Stimulated activated CD4-positive, alpha-beta T cell treated with anti-CD3 and anti-CD28 coated beads, TNF-alpha, amount 100 ng/mL, for 1 hour (primary cell): ENCODE measurements at regions not wholly inside any gene's neighbourhood (a gene's known extent, or its start where the extent isn't known, plus 50 kb on each side); places are given as distances from the start of the nearest gene placed in this dataset.
"Not testable (repeated sequence)": the region's sequence is repeated elsewhere in the genome, so short reads cannot be mapped to it uniquely, and the experiment has no call there.

Experiments
- DNase-seq, 3 donors: peaks; one replicate each; pipeline ENCODE4 v3.0.0-alpha.2; 2020; ENCODE audit warnings: low read depth in 3 of 3, low spot score in 1 of 3

DNA sequence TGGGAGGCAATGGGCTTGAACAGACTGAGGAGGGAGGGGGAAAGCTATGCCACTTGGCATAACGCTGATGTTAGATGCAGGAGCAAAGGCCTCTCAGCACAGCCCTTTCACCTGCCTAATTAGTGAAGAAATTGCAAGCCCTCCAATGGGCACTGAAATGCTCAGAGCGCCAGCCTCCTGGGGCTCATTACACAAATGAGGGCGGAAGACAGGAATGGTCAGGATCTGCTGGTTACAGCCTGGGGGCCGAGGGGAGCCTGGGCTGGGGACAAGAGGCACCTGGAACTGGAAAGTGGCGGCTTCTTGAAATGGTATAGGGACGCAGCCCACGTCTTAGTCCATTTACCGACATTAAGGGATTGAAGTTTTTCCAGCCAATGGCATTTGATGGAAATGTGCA, 50.2 kb upstream of the PLET1 start:
- DNase-seq, result no peak

DNA sequence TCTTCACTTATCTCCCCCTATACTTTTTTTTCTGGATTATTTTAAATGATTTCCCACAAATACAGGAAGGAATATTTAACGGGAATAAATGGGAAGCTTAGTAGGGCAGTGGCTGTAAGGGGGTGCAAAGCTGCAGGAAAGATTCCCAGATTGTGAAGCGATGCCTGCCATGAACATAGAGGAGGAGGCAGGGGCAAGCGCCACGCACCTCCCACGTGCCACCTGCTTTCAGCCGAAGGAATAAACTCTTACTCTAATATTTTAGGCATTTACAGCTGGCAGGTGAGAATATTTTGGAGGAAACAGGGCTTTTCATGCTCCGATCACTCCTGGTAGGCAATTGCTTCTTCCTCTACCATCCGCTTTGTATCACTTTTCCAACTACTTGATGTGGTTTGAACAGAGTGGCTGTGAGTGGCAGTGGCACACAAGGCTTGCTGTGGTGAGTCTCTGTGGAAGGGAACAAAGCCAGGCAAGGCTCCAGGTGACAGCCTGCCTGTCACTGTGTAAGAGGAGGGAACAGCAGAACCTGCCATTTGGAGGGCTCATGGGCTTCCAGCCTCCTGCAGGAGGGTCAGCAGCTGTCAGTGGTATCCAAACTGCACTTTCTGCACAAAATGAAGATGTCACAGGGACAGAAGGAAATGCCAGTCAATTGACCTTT, 54.5 kb upstream of the PLET1 start:
- no peak for DNase-seq

DNA sequence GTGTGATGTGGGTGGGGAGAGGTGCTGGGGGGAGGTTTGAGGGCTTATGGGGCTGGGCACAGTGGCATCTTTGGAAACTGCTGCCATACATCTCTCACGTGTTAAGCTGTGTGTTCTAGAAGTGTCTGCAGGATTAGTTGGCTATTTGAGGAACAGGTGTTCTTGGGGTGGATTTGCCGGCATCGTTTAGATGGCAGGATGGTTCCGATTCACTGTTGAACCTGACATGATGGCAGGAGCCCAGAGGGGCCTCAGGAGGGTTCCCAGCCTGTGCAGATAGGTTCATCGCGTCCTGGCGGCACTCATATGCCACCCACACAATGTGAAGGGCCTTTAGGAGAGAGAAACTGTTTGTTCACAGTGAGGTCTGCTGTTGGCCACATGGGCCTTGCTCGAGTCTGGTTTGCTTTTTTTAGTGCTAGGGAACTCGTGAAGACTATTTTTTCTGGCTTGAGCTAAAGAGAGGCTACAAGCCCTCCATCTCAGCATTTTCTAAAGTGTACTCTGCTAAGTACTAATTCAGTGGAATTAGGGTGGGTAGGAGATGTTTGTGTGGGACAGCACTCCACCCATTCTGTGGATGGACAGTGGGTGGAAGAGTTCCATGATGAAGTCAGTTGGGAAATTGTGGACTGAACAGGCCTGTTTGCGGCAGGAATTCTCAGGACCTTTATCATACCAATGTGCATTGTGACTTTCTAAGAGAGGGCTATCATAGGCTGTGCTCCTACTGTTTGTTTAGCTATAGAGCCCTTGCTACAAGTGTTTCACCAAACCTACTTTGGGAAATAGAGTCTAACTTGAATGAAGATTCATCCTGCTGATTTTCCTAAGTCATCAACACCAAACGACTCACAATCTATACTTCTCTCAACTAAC, 55.4 kb upstream of the PLET1 start:
- DNase-seq, result no peak

DNA sequence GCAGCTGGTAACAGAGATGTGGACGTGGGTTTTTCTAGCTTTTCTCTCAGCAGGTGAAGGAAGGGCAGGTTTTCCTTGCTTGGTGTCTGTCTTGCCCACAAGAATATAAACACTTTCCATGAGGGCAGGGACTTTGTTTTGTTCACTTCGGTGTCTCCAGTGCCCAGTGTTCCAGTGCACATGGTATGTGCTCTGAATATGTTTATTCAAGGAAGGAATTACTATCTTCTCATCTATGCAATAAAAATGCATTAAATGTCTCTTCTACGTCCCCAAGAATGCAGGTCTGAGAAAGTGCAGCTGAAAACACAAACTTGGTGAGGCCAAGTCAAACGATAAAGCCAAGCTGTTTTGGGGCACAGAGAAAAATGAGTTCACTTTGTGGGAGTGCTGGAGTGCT, 56.3 kb upstream of the PLET1 start:
- no peak for DNase-seq

DNA sequence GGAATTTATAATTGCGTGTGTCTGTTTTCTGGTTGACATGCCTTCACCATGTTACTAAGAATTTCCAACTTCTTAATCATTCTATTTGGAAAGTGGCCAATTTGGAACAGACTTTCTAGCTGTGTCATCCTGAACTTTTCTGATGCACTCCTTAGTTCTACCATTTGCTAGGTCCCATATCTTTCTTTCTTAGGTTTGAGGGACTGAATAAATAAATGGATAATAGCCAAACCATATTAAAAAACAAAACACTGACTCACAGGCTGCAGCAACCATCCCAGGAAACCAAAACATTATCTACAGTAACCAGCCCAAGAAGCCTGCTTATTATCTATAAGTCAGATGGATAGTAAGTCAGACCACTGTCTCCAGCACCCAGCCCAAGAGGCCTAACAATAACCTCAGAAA, 57.5 kb upstream of the PLET1 start:
- DNase-seq, result no peak

DNA sequence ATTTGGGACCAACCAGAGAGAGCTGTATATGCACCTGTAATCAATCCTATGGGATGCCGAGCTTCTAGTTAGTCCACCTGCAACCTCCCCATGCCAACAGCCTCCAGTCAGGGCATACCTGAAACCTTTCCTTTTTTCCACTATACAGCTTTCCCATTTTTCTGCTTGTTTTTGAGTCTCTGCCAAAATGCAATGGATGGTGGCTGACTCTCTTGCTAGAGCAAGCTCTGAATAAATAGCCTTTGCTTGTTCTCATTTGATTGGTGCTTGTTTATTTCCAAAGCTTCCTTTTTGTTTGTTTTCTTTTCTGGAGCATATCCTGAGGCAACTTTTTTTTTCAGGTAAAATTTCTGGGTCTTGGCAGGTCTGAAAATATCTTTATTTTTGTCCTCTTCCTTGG, 58.0 kb upstream of the PLET1 start:
- DNase-seq, result no peak

DNA sequence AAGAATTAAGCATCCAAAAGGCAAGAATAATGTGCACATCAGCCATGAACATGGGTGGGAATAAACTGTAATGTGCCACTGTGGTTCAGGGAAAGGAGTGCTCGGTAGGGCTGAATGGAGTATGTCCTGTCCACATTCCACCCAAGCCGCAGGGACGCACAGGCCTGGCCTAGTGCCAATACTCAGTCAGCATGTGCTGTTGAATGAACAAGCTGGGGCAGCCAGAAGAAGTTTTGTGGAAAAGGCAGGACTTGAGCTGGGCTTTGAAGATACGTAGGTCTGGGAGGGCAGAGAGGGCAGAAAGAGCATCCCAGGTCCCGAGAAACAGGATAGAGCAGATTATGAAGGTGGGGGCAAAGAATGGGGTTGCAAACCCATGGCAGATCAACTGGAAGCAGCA, 60.0 kb upstream of the PLET1 start:
- DNase-seq, result no peak

DNA sequence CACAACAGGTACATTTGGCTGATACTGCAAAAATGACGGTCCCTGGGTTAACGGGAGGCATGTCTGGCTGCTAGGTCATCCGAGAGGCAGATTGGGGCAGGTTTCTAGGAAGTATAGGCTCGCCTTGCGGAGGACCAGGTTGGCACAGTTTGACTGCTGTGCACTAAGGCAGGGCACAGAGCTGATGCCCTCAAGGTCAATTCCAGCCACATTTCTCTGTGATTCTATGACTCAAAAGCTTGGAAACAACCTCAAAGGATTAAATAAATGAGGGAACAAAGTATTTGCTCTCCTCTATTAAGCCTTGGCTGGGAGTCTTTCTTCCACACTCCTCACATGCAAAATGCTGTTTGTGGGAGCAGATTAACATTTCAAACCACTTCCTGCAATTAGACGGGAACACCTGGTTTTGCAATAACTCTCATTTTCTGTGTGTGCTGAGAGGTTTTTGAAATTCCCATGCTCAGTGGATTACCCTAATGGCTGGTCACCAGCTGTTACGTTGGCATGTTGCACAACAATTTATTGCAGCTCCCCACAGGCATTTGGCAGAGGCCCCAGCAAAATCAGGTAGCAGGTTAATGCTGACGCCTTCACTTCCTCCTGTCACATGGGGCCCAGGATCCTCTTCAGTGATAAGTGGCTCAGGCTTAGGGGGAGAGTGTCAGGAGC, 61.0 kb upstream of the PLET1 start:
- no peak for DNase-seq

DNA sequence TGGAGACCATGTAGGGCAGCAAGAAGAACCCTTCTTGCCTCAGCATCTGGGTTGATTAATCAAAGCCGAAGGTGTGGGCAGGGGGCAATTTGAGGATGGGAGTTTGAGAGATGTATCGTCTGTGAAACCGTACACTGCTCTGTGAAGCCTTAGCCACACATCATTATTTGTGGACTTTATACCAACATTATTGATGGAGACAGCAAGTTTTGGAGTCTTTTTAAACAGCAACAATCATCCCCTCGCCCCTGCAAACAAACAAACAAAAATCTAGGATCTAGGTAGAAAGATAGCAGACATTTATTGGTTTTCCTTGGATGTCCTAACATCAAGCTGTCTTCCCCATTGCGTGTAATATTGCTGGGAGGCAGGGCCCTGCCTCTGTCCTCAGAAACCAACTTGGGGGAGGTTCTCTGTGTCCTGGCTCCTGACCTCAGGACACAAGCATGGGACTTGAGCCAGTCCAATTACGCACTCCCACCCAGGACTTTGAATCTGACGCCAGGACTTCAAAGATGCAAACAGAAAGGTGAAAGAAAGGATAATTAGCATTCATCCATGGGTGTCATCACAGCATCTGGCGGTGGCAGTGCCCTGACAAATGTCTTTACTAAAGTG, 61.6 kb upstream of the PLET1 start:
- no peak for DNase-seq

DNA sequence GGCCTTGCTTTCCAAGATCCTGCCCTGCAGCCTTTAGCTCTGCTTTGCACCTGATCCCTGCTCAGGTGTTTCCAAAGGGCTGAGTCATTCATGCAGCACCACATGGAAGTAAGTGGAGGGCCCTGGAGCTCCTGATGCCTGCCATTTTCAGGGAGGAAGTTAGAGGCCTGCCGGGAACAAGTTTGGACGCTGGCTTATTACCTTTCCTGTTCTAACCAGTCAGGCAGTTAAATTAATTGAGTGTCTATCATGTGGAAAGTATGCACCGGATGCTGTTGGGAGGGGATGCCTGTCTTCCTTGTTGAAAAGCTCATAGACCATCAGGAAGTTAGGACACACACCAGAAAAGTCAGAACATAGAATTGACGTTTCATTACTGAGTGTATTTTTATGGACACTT, 73.7 kb upstream of the PLET1 start:
- DNase-seq, result no peak

DNA sequence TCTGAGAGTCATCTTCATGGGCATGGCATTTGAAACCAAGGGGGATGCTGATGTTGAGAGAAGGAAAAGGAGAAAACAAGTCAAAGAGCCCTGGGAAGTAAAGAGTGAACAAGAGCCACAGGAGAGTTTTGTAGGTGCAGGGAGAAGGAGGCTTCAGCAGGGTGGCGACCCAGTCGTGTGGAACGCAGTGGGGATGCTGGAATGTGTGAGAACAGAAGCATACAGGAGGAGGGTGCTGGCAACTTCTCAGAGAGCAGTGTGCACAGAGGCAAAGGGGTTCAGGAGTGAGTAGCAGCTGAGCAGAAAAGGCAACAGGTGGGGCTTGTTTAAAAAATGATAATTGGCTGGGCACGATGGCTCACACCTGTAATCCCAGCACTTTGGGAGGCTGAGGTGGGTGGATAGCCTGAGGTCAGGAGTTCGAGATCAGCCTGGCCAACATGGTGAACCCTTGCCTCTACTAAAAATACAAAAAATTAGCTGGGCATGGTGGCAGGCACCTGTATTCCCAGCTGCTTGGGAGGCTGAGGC, 75.8 kb upstream of the PLET1 start:
- DNase-seq, result no peak

DNA sequence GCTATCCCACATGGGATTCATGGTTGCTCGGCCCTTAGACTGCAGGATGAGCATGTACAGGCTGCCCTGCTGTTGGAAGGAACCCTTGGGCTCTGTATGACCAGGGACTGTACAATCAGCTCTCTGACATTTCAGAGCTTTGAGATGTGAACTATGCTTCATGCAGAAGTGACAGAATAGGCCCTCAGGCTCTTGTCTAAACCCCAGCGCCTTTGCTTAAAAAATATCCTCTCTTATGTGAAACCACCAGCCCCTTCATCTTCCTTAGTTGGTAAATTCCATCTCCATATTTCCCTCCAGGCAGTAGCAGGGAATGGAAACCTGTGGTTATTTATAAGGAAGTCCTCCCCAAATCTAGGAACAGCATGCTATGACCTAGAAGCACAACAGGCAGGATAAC, 78.9 kb upstream of the PLET1 start:
- no peak for DNase-seq

DNA sequence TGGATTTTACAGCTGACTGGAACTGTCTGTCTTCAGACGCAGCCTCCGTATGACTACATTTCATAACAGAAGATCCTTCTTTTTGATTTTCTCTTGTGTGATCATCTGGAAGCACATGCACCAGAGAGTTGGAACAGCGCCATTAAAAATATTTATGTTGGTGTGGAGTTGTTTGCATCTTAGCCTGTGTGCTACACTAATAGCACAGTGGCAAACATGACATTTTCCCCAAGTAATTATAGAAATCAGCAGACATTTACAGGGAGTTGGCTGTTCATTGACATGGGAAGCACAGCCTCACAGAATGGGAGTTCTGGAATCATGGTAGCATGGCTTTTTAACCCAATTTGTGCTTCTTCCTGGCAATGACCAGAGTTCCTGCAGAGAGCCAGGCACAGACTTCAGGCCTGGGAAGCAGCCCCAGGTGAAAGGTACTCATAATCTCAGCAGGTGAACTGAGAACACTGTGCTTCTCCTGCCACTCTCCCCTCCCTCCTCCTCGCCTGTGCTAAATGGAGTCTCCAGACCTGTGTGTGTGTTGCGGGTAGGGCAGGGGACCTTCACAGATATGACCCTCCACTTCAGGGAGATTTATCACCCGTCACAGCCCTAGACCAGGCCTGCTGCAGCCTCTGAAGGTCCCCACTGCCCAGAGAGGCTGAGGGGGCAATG, 82.8 kb upstream of the PLET1 start:
- DNase-seq, result no peak

DNA sequence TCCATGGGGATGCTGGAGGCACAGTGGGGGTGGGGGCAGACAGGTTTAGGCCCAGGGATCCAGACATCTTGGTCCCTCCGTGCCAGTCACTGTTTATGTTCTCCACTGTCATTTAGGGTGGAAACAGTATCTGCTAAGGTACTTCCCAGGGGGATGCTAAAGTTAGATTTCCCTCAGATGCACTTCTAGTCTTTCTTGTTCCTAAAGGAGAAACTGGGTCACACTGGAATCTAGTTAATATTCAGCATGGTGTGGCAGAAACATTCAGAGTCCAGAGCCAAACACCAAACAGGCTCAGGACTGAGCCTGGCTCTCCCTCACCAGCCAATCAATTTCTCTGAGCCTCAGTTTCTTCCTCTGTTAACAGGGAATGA, 83.4 kb upstream of the PLET1 start:
- no peak for DNase-seq

DNA sequence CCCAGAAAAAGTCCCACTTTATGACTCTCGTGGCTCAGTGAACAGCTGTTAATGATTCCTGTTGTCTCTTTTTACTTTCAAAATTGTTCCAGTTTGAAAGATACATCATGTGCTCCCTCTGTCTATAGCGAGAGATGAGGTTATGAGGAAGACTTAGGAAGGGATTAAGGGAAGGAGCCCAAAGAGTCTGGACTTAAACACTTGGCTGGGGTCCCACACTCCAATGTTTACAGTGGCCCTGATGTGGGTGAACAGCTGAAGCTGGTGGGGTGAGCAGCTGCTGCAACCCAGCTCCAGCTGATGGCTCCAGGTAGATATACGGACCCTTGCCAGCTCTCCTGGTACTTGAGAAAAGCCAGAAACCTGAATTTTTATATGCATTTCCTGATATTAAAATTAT, 84.5 kb upstream of the PLET1 start:
- no peak for DNase-seq

DNA sequence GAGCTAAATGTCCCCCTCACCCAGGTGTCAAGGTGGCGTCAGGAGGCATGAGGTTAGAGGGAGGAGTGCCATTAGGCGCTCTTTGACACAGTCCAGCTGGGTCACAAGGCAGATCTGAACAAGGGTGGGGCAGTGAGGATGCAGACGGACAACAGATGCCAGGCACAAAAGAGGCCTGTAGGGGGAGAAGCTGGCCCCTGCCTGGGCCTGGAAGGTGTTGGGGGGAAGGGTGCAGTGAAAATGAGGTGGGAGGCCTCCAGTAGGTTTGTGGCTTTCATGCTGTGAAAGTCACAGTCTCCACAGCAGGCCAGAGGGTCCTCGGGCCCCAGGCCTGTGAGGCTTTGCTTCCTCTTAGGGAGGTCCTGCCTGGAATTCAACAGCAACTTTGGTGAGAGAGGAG, 85.0 kb upstream of the PLET1 start:
- DNase-seq, result no peak

DNA sequence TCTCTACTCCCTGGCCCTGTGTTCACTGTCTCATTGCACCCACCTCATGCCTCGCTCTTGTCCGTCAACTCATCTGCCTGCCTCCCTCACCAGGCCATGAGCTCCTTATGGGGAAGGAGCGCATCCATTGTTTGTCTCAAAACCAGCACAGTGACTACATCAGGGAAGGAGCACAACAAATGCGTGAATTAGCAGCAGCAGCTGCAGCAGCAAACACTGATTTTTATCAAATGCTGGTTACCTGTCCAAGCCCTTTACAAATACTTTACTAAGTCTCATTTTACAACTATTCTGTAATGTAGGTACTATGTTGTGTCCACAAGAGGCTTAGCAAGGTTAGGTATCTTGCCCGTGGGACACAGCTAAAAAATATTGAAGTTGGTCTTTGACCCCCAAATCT, 85.9 kb upstream of the PLET1 start:
- no peak for DNase-seq

DNA sequence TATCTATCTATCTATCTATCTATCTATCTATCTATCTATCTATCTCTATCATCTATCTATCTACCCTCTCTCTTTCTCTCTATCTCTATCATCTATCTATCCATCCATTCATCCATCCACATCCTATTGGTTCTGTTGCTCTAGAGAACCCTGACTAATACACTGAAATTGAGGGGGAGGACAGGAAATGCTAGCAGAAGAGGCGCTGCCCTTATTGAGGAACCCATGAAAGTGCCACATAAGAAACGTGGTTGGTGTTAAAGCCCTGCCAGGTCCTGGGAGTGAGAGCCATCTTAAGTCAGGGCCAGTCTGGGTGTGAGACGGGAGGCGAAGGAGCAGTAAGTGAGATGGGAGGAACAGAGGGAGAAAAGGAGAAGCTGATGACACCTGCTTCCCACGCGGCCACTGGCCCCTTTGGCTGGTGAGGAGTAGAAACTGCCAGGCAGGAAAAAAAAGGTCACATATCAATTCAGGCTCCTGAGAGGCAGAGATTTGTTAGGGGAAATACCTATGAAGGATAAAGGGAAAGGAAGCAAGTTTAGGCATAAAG, 87.9 kb upstream of the PLET1 start:
- no peak for DNase-seq

DNA sequence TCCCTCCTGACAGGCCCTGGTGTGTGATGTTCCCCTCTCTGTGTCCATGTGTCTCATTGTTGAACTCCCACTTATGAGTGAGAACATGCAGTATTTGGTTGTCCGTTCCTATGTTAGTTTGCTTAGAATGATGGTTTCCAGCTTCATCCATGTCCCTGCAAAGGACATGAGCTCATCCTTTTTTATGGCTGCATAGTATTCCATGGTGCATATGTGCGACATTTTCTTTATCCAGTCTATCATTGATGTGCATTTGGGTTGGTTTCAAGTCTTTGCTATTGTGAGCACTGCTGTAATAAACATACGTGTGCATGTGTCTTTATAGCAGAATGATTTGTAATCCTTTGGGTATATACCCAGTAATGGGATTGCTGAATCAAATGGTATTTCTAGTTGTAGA, 90.8 kb upstream of the PLET1 start:
- not testable (repeated sequence) for DNase-seq

DNA sequence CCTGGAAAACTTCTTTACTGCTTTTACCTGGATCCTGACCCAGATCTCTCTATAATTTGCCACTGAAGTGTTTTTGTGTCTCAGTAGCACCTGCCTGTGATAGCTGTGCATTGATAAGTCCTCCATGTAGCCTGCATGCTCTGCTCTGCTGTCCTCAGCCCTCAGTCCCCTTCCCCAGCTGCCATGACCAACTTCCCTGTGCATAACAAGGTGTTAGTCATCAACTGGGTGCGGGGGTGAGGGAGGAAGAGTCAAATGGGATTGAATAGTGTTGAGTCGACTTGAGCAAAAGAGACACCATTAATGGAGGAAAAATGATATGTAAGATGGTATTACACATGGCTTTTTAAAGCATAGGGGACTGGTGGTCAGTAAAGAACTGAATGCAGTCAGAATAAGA, 92.2 kb upstream of the PLET1 start:
- no peak for DNase-seq

DNA sequence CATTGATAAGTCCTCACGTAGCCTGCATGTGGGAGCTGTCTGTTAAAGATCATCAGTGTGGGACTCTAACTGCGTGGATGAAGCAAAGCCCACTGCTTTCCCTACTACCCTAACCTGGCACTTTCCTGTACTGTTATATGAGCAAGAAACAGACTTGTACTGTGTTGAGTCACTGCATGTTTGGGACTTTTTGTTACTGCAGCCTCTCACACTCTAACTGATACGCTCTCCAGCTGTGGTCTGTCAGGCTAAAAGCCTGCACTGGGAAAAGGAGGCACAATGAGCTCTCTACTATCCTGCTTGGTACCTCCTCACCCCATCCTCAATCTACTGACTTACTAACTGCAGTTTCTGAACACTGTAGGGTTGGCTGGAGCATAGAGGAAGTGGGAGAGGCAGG, 93.7 kb upstream of the PLET1 start:
- no peak for DNase-seq
